ENCODE measurements at regions not wholly inside any gene's neighbourhood (a gene's known extent, or its start where the extent isn't known, plus 50 kb on each side); places are given as distances from the start of the nearest gene placed in this dataset.

DNA sequence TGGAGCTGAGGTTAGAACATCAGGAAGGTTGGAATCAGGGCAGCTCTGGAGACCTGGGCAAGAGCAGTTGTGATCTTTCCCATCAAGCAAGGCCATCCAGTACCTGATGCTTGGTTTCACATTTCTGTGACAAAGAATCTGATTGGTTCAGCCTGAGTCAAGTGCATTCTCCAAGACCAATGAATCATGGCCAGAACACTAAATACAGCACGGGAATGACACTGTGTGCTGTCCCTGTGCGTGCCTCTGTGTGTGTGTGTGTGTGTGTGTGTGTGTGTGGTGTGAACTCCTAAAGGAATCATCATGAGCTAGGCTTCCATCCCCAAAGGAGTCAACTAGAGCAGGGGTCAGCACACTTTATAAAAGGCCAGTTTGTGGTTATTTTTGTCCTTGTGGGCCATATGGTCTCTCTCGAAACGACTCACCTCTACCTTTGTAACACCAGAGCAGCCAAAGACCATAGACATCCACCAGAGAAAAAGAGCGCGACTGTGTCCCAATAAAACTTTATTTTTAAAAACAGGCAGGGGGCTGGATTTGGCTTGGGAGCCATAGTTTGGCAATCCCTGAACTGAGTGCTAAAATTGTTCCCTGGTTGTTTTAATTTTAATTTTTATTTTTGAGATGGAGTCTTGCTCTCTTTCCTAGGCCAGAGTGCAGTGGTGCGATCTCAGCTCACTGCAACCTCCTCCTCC, 99.7 kb downstream of the INHBB start:
- intact Hi-C loops (cut with DNase I): no loop called here
- Histone ChIP-seq H3K27ac (peak overlapping the region in 3 of 5 donors; percentile 21 to 63 (median 22)), H3K4me1 (replicated peaks in 1 of 2) (peaks cover 0 to 4% of the 10 kb centered on the region in 2 donors), H3K4me3 (no peak overlapping the region), H3K36me3 (replicated peaks in 1 of 2) (no peaks in the 10 kb centered on the region), H3K27me3 (no peaks in the 10 kb centered on the region), H3K9me3 (replicated peaks in 1 of 3) (no peaks in the 10 kb centered on the region)
- 69 to 88% (median 80%) methylated on average over 7 of the region's 7 CpGs for WGBS, 4 donors
- no peak for TF ChIP-seq POLR2A (IDR thresholded peaks at IDR 0.05)
- TF ChIP-seq, protein P1, sequence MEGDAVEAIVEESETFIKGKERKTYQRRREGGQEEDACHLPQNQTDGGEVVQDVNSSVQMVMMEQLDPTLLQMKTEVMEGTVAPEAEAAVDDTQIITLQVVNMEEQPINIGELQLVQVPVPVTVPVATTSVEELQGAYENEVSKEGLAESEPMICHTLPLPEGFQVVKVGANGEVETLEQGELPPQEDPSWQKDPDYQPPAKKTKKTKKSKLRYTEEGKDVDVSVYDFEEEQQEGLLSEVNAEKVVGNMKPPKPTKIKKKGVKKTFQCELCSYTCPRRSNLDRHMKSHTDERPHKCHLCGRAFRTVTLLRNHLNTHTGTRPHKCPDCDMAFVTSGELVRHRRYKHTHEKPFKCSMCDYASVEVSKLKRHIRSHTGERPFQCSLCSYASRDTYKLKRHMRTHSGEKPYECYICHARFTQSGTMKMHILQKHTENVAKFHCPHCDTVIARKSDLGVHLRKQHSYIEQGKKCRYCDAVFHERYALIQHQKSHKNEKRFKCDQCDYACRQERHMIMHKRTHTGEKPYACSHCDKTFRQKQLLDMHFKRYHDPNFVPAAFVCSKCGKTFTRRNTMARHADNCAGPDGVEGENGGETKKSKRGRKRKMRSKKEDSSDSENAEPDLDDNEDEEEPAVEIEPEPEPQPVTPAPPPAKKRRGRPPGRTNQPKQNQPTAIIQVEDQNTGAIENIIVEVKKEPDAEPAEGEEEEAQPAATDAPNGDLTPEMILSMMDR (IDR thresholded peaks at IDR 0.05): no peak
- DNase-seq: peak in 3 of 7 donors; percentile 9 to 57 (median 22)

DNA sequence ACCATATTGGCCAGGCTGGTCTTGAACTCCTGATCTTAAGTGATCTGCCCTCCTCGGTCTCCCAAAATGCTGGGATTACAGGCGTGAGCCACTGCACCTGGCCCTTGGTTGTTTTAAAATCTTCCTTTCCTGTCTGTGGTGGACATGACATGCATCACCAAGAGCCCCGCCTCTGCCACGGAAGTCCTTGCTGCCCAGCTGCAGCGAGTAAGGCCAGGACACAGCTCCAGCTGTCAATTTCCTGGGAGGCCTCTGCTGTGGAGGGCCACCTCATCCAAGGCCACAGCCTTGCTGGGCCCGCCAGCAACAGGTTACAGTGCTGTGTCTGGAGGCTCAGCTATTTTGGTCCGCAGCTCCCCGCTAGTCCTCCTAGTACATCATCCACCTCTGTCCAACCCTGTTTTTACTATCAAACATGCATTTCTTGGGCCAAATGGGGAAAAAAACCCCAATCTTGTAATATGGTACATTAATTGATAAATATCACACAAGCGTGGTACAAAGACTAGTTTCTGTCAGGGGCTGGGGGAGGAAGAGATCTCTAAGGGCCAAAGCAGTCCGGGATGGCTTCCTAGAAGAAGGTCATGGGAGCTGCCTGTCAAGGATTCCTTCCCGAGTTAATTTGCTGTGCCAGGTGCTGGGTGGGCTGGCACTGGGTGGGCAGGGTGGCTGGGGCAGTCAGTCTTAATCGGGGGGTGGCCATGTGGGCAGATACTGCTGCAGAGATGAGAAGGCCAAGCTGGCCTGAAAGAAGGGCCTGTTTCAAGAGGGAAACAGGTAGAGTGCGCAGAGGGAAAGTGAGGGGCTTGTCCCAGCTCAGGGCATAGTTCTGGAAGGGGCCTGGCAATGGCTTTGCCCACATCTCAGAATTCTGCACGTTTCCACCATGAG, 100.5 kb downstream of the INHBB start:
- Histone ChIP-seq H3K27ac (peak overlapping the region in 3 of 5 donors; percentile 21 to 63 (median 52)), H3K4me3 (no peak overlapping the region), H3K9me3 (replicated peaks in 1 of 3) (no peaks in the 10 kb centered on the region), H3K4me1 (replicated peaks in 1 of 2) (peaks cover 0 to 4% of the 10 kb centered on the region in 2 donors), H3K36me3 (replicated peaks in 1 of 2) (no peaks in the 10 kb centered on the region), H3K27me3 (no peaks in the 10 kb centered on the region)
- 57 to 69% (median 63%) methylated on average over 10 to 14 of the region's 14 CpGs for WGBS, 4 donors
- peak in 6 of 7 donors; percentile 64 to 87 (median 74) for DNase-seq
- intact Hi-C loops (cut with DNase I): no loop called here
- TF ChIP-seq, protein P1 (IDR thresholded peaks at IDR 0.05): no peak
- TF ChIP-seq POLR2A (IDR thresholded peaks at IDR 0.05): no peak

DNA sequence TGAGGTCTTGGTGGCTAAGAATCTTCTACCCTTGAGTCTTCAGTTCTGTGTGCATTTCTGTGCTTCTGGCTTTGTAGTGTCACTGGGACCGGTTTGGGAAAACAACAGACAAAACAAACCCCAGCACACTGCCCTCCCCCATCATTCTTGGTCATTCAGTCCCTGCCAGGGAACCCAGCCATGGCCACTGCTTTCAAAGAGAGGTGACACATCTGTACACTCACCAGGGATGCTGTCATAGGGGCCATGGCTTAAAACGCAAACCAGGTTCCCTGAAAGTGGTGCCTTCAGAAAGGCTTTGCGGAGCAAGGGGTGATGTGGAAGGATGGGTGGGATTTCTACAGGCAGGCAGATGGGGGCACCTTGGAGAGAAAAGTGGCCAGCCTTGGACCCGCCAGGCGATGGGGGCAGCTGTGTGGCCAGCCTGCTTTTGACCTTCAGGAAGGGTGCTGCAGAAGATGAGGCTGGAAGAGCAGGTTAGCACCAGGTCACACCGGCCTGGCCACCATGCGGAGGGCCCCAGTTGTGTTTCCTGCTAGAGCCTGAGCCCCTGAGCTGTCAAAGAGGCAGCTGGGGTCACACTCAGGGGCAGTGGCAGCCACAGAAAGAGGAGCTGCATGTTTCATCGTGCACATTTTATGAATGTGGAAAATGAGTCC, 101.3 kb downstream of the INHBB start:
- TF ChIP-seq, protein P1 (IDR thresholded peaks at IDR 0.05): no peak
- TF ChIP-seq POLR2A (IDR thresholded peaks at IDR 0.05): peak in 1 of 2 donors; percentile 16
- intact Hi-C loops (cut with DNase I): no loop called here

DNA sequence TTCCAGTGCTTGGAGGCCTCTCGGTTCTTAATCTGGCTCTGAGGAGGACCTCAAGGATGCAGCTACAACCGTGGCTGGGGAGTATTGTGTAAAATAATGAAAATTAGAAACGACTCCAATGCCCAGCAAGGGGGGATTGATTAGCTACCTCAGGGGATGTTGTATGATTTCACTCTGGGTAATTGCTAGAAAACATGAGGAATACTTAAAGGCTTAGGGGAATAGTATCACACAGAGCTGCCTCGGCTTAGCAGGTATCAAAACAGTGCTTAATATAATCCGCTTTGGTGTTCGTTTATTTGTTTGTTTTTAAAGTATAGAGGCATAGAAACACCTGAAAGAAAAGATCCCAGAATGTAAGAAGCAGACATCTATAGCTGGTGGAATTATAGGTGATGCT, 102.5 kb downstream of the INHBB start:
- Histone ChIP-seq H3K9me3 (replicated peaks in 1 of 3) (no peaks in the 10 kb centered on the region), H3K27ac (no peak overlapping the region), H3K4me1 (replicated peaks in 1 of 2) (no peaks in the 10 kb centered on the region), H3K4me3 (no peak overlapping the region), H3K36me3 (replicated peaks in 1 of 2) (no peaks in the 10 kb centered on the region), H3K27me3 (no peaks in the 10 kb centered on the region)
- DNase-seq: no peak
- intact Hi-C loops (cut with DNase I): no loop called here
- TF ChIP-seq, protein P1 (IDR thresholded peaks at IDR 0.05): no peak
- no peak for TF ChIP-seq POLR2A (IDR thresholded peaks at IDR 0.05)
- 83 to 93% (median 90%) methylated on average over 6 of the region's 6 CpGs for WGBS, 4 donors

More for the DNA sequence above, 101.3 kb downstream of the INHBB start:
- no peaks in the 10 kb centered on the region for H3K36me3 ChIP-seq (replicated peaks in 1 of 2)
- H3K27ac ChIP-seq: peak overlapping the region in 2 of 5 donors; percentile 52 to 63
- H3K4me1 ChIP-seq (replicated peaks in 1 of 2): peaks cover 0 to 4% of the 10 kb centered on the region in 2 donors
- no peaks in the 10 kb centered on the region for H3K9me3 ChIP-seq (replicated peaks in 1 of 3)
- H3K4me3 ChIP-seq: no peak overlapping the region
- peak; percentile 58 to 85 (median 78) for DNase-seq
- no peaks in the 10 kb centered on the region for H3K27me3 ChIP-seq
- 70 to 86% (median 71%) methylated on average over 6 to 8 of the region's 8 CpGs for WGBS, 4 donors
